Kidney capillary endothelial cell (primary cell): ENCODE measurements at regions not wholly inside any gene's neighbourhood (a gene's known extent, or its start where the extent isn't known, plus 50 kb on each side); places are given as distances from the start of the nearest gene placed in this dataset.

ENCODE experiments used
- DNase-seq: peaks from one replicate; pipeline ENCODE4 v3.0.0-alpha.2; 2018; ENCODE audit warnings: low spot score

DNA sequence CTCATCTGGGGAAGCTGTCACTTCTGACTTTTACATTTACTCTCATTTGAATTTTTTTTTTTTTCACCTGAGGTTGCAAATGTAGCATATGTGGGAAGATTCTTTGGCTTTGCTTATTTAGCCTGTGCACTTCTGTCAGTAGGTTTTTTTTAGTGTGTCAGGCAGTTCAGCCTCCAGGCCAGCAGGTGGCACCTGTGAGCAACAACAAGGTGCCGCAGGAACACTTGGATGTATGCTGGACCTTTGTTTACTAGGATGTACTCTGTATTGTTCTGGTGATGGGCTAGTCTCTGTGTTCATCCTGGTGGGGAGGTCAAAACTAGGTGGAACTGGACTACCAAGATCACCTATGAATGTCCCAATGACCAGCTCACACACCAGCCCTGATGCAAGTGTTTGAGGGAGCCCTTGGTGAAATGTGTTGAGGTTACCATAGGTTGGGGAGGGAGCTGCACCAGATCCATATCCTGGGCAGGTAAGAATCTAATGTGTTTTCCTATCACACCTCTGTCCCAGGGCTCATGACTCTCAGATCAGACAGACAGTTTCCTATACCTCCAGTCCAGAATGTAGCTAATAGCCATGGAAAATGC lies 618.2 kb downstream of the BRINP3 start:
- DNase-seq = no peak

- no peak for DNase-seq
Observed at GRCh38 chr1:189866606-189867005, 611.1 kb downstream of the BRINP3 start.

GRCh38 chr1:189868021-189868420 lies 609.6 kb downstream of the BRINP3 start:
- DNase-seq = no peak

GRCh38 chr1:189874715-189875435 lies 602.8 kb downstream of the BRINP3 start:
- no peak for DNase-seq

DNA sequence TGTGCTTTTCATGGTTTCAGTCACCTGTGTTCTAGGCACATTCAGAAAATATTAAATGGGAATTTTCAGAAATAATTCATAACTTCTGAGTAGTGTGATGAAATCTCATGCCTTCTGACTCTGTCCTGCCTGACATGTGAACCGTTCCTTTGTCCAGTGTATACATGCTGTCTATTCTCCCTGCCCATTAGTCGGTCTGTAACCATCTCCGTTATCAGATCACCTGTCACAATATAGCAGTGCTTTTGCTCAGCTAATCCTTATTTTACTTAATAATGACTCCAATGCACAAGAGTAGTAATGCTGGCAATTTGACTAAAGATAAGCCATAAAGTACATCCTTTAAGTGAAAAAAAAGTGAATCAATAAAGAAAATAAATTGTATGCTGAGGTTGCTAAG lies 597.5 kb downstream of the BRINP3 start:
- no peak for DNase-seq

GRCh38 chr1:189899686-189900425 lies 577.8 kb downstream of the BRINP3 start:
- DNase-seq = no peak

GRCh38 chr1:189904509-189904908 lies 573.2 kb downstream of the BRINP3 start:
- no peak for DNase-seq

GRCh38 chr1:189908113-189908512 lies 569.6 kb downstream of the BRINP3 start:
- DNase-seq = no peak

GRCh38 chr1:189921613-189922012 lies 556.1 kb downstream of the BRINP3 start:
- DNase-seq = no peak

- DNase-seq = no peak
Observed at GRCh38 chr1:189927641-189928040, 550.0 kb downstream of the BRINP3 start.

- no peak for DNase-seq
Observed at GRCh38 chr1:189929501-189930099, 548.1 kb downstream of the BRINP3 start.

DNA sequence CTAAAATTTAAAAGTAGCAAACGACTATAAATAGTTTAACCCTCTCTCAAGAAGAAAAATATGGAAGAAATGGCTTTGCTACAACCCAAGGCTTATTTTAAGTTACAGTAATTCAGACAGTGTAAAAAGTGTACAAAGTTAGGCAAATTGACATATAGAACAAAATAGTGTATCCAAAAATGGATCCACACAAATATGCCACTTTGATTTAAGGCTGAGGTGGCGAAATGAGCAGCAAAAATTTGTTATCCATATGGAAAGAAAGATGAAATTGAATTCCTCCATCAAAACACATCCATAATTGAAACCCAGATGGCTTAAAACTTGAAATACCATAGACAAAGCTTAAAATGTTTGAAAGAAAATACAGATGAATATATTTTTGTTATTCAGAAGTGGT lies 540.8 kb downstream of the BRINP3 start:
- no peak for DNase-seq

GRCh38 chr1:189939967-189940366 lies 537.7 kb downstream of the BRINP3 start:
- no peak for DNase-seq

DNA sequence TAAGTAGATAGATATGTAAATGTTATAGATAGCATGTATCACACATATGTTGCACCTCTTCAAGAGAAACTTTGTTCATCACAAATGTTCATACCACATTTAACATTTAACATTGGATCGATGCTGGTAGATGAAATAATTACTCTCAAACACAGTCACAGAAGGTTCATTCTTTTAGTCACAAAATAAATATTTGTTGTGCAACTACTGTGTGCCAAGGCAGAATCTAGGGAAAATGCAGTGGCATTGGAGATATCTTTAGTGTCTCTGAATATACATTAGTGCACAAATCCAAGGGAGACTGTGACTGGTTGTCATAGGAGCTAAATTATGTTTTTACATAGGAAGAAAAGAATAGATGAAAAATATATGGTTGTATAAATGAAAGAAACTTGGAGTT lies 535.7 kb downstream of the BRINP3 start:
- no peak for DNase-seq

DNA sequence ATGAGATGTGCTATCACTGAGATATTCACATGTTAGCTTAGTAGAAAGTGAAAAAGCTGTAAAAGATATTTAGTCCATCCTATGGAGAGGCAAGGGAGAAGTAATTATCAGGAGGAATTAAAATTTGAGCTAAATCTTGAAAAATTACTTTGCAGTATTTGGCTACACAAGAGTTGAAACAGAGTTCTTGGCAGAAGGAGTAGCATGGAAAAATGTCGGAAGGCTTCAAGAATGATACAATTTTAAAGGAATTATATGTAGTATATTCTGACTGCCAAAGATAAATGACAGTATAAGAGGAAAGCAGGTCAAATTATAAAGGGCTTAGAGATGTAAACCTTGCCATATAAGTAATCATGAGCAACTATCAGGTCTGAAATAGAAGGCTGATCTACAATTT lies 518.9 kb downstream of the BRINP3 start:
- DNase-seq = no peak

- DNase-seq = no peak
Observed at GRCh38 chr1:189960769-189961168, 516.9 kb downstream of the BRINP3 start.

DNA sequence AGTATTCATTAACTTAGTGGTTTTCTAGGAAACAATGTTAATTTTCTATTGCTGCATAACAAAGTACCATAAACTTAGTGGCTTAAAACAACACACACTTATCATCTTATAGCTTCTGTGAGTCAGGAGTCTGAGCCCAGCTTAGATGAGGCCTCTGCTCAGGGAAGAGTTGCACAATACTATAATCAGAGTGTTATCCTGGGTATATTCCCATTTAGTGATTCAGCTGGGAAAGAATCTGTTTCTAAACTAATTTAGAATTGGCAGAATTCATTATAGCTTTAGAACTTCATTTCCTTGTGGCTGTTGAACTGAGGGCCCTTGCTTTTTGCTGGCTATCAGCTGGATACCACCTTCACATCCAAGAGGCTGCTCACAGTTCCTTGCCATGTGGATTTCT lies 515.5 kb downstream of the BRINP3 start:
- DNase-seq = no peak

DNA sequence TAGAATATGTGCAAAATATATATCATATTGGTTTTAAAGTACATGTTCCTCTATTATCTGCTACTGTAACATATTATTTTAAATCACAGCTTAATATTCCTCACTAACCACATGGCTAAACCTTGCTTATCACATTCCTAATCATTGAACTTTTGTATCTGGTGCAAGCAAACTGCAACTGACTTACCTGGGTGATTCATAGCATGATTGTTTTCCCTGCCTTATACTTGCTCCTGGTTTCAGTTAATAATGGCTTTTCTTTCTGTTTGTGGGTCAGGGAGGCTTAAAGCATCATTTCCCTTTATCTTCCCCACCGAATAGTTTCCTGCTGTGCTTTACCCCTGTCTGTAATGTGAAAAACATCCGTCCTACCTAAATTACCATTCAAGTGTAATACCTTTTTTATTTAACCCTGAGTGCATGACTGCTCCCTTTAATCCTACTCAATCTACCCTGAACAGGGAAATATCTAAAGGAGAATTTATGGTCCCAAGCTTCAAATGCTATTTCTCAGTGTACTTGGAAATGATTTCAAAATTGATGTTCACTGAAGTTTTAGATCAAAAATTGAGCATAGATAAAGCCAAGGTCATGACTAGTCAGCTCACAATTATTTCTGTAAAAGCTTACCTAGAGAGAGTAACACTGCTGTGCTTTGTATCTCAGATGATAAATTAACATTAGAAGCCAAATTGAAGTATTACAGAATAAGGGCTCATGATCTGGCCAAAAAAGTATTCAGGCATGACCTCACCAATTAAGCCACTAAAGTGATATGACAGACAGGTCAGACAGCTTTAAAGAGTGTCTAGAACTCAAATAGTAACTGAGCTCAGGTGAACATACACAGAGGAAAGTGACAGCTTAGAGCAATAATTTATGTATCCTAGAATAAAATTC lies 507.1 kb downstream of the BRINP3 start:
- DNase-seq = no peak

DNA sequence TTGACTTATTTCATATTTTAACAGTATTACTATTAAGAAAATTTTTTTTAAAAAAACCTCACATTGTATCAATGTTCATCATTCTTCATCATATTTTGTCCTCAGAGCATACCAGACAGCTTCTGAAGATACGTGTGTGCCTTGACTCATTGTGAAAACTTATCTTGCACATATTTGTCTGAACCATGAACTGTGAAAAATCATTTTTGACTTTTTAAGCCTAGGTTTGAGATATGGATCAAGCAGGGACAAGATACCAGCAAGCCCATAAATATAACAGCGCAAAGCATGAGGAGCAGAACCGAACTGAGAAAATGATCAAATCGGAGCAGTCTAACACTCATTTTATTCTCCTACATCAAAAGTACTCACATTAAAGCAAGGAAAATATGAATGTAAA lies 506.0 kb downstream of the BRINP3 start:
- DNase-seq = no peak

DNA sequence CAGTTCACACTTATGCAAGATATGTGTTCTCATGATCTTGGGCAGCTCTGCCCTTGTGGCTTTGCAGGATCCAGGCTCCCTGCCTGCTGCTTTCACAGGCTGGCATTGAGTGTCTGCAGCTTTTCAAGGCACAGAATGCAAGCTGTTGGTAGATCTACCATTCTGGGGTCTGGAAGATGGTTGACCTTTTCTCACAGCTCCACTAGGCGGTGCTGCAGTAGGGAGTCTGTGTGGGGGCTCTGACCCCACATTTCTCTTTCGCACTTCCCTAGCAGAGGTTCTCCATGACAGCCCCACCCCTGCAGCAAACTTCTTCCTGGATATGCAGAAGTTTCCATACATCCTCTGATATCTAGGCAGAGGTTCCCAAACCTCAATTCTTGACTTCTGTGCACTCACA lies 500.5 kb downstream of the BRINP3 start:
- DNase-seq = no peak

- DNase-seq = no peak
Observed at GRCh38 chr1:189983166-189983890, 494.3 kb downstream of the BRINP3 start.
